Right renal pelvis (tissue), 4 donors: ENCODE measurements at regions not wholly inside any gene's neighbourhood (a gene's known extent, or its start where the extent isn't known, plus 50 kb on each side); places are given as distances from the start of the nearest gene placed in this dataset.
"Not testable (repeated sequence)": the region's sequence is repeated elsewhere in the genome, so short reads cannot be mapped to it uniquely, and the experiment has no call there.

ENCODE experiments used
- DNase-seq, 4 donors: peaks; one replicate each; pipeline ENCODE4 v3.0.0-alpha.2; 2013; ENCODE audit warnings: low read depth in 4 of 4, low spot score in 3 of 4, missing footprints in 1 of 4

- no peak for DNase-seq
Observed at GRCh38 chr4:71841336-71841735, 57.5 kb upstream of the GC start.

GRCh38 chr4:71847300-71847699 lies 63.4 kb upstream of the GC start:
- no peak for DNase-seq

- DNase-seq, result no peak
Observed at GRCh38 chr4:71855944-71856343, 72.1 kb upstream of the GC start.

- no peak for DNase-seq
Observed at GRCh38 chr4:71857713-71858451, 74.0 kb upstream of the GC start.

GRCh38 chr4:71860643-71861042 lies 76.8 kb upstream of the GC start:
- DNase-seq, result no peak

- DNase-seq, result no peak
Observed at GRCh38 chr4:71862315-71862714, 78.4 kb upstream of the GC start.

- no peak for DNase-seq
Observed at GRCh38 chr4:71863457-71863856, 79.6 kb upstream of the GC start.

- DNase-seq, result no peak
Observed at GRCh38 chr4:71864380-71864779, 80.5 kb upstream of the GC start.

GRCh38 chr4:71866212-71866885 lies 82.5 kb upstream of the GC start:
- no peak for DNase-seq

- no peak for DNase-seq
Observed at GRCh38 chr4:71867598-71867997, 83.7 kb upstream of the GC start.

- DNase-seq, result no peak
Observed at GRCh38 chr4:71870456-71870855, 86.6 kb upstream of the GC start.

- DNase-seq, result no peak
Observed at GRCh38 chr4:71872221-71872620, 88.3 kb upstream of the GC start.

- DNase-seq, result no peak
Observed at GRCh38 chr4:71872767-71873415, 89.0 kb upstream of the GC start.

- peak in 3 of 4 donors; percentile 12 to 29 (median 13) for DNase-seq
Observed at GRCh38 chr4:71878376-71878775, 94.5 kb upstream of the GC start.

GRCh38 chr4:71882113-71882841 lies 98.4 kb upstream of the GC start:
- peak in 3 of 4 donors; percentile 20 to 33 (median 22) for DNase-seq

- DNase-seq, result not testable (repeated sequence)
Observed at GRCh38 chr4:71900366-71900765, 116.5 kb upstream of the GC start.

- DNase-seq, result not testable (repeated sequence)
Observed at GRCh38 chr4:71905594-71905993, 121.7 kb upstream of the GC start.

GRCh38 chr4:71906096-71906495 lies 122.2 kb upstream of the GC start:
- DNase-seq, result no peak

GRCh38 chr4:71907071-71907470 lies 123.2 kb upstream of the GC start:
- peak in 3 of 4 donors; percentile 3 to 18 (median 12) for DNase-seq

- no peak for DNase-seq
Observed at GRCh38 chr4:71907782-71908181, 123.9 kb upstream of the GC start.

GRCh38 chr4:71913275-71913674 lies 118.5 kb upstream of the NPFFR2 start:
- no peak for DNase-seq
